Osteocyte (in vitro differentiated cells): ENCODE measurements at regions not wholly inside any gene's neighbourhood (a gene's known extent, or its start where the extent isn't known, plus 50 kb on each side); places are given as distances from the start of the nearest gene placed in this dataset.

Source experiments
- DNase-seq: peaks from one replicate; pipeline ENCODE4 v3.0.0; 2021; ENCODE audit warnings: mixed read lengths; ENCODE audit not compliant: unreplicated experiment; ENCODE audit errors: extremely low spot score
- H3K27ac Mint-ChIP-seq: one replicate; pipeline ENCODE4 v1.8.0; 2021; ENCODE audit warnings: mild to moderate bottlenecking, mixed read lengths; ENCODE audit not compliant: unreplicated experiment
- H3K27me3 Mint-ChIP-seq: one replicate; pipeline ENCODE4 v1.8.0; 2021; ENCODE audit warnings: mixed read lengths; ENCODE audit not compliant: unreplicated experiment
- H3K36me3 Mint-ChIP-seq: one replicate; pipeline ENCODE4 v1.8.0; 2021; ENCODE audit warnings: mixed read lengths; ENCODE audit not compliant: unreplicated experiment
- H3K4me1 Mint-ChIP-seq: one replicate; pipeline ENCODE4 v1.8.0; 2021; ENCODE audit warnings: mixed read lengths; ENCODE audit not compliant: unreplicated experiment
- H3K4me3 Mint-ChIP-seq: one replicate; pipeline ENCODE4 v1.8.0; 2021; ENCODE audit warnings: mild to moderate bottlenecking, moderate library complexity, mixed read lengths; ENCODE audit not compliant: unreplicated experiment
- H3K9me3 Mint-ChIP-seq: one replicate; pipeline ENCODE4 v1.8.0; 2021; ENCODE audit warnings: mixed read lengths; ENCODE audit not compliant: unreplicated experiment
- TF ChIP-seq, protein P1 (sequence below): fragments of 200-600 bp; sonication (generic); IDR thresholded peaks from 2 replicates; pipeline ENCODE4 v1.5.0; 2021; ENCODE audit warnings: antibody characterized with exemption, mild to moderate bottlenecking, moderate library complexity

DNA sequence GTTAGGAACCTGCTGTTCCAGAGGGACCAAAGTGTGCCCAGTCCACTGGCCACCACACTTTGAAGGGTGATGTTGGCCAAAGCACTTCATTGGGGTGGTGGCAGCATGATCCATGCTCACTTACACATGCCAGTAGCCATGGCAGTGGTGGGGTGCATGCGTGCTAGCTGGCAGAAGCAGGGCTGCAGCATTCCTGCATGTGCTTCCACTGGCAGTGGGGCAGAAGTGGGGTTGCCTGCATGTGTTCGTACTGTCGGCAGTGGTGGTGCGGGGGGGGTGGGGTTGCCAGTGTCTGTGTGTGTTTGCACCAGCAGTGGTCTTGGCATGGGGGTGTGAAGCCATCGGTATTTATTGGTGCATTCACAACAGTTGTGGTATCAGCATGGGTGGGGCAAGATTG lies 260.3 kb upstream of the ANKH start:
- H3K4me3 Mint-ChIP-seq = no peak overlapping the region
- H3K36me3 Mint-ChIP-seq = no peaks in the 10 kb centered on the region
- H3K9me3 Mint-ChIP-seq = peaks cover 9% of the 10 kb centered on the region
- TF ChIP-seq, protein P1, sequence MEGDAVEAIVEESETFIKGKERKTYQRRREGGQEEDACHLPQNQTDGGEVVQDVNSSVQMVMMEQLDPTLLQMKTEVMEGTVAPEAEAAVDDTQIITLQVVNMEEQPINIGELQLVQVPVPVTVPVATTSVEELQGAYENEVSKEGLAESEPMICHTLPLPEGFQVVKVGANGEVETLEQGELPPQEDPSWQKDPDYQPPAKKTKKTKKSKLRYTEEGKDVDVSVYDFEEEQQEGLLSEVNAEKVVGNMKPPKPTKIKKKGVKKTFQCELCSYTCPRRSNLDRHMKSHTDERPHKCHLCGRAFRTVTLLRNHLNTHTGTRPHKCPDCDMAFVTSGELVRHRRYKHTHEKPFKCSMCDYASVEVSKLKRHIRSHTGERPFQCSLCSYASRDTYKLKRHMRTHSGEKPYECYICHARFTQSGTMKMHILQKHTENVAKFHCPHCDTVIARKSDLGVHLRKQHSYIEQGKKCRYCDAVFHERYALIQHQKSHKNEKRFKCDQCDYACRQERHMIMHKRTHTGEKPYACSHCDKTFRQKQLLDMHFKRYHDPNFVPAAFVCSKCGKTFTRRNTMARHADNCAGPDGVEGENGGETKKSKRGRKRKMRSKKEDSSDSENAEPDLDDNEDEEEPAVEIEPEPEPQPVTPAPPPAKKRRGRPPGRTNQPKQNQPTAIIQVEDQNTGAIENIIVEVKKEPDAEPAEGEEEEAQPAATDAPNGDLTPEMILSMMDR = no peak
- H3K27me3 Mint-ChIP-seq = peaks cover 13% of the 10 kb centered on the region
- DNase-seq = no peak
- no peaks in the 10 kb centered on the region for H3K4me1 Mint-ChIP-seq
- H3K27ac Mint-ChIP-seq = no peak overlapping the region

DNA sequence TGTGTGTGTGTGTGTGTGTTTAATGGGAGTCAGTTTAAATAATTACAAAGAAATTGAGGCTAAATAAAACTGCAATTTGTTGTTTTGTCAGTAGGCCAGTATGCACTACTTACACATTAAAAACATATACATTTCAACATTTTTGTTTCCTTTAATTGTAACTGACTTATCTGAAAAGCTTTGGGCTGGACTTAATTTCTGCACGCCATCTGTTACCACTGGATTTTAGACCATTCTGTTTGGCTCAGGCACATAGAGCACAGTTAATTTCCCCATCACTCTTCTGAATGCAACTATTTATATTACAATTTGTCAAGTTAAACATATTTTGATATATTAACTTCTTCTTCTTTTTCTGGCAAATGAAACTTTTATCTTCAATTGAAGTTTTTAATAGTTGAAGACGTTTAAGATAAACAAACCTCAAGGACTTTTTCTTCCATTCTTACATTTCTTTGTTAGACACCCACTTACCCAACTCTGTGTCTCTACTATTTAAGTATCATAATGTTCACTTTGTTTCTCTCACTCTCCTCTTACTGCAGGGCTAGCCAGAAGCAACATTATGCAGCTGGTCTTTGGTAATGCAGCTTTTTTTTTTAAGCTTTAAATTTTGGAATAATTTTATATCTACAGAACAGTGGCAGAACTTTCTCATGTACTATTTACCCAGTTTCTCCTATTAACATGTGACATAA lies 253.4 kb upstream of the ANKH start:
- H3K27me3 Mint-ChIP-seq = peaks cover 6% of the 10 kb centered on the region

DNA sequence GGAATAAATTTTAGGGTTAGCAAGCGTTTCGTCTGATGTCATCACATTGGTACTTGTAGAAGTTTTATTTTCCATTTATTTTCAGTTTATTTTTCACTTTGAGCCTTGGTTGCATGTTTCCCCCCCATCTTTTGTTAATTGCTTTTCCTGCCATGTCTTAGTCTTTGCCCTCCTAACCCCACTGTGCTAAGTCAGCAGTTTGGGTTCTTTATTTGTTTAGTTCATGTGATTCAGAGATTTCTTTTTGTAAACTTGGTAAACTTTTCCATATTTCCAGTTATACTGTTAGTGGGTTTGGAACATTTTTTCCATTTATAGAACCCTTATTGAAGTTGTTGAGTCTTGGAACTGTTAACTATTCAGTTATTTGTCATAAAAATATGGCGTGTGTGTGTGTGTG lies 252.9 kb upstream of the ANKH start:
- Mint-ChIP-seq H3K27me3 (peaks cover 2% of the 10 kb centered on the region), H3K4me3 (no peak overlapping the region), H3K9me3 (peaks cover 4% of the 10 kb centered on the region), H3K4me1 (no peaks in the 10 kb centered on the region), H3K36me3 (no peaks in the 10 kb centered on the region), H3K27ac (no peak overlapping the region)
- DNase-seq = no peak
- TF ChIP-seq, protein P1 = no peak

More for the DNA sequence above, 253.4 kb upstream of the ANKH start:
- H3K27ac Mint-ChIP-seq = no peak overlapping the region
- no peak for DNase-seq
- H3K9me3 Mint-ChIP-seq = peaks cover 9% of the 10 kb centered on the region
- no peaks in the 10 kb centered on the region for H3K36me3 Mint-ChIP-seq
- no peak overlapping the region for H3K4me3 Mint-ChIP-seq
- H3K4me1 Mint-ChIP-seq = no peaks in the 10 kb centered on the region
- TF ChIP-seq, protein P1 = no peak

DNA sequence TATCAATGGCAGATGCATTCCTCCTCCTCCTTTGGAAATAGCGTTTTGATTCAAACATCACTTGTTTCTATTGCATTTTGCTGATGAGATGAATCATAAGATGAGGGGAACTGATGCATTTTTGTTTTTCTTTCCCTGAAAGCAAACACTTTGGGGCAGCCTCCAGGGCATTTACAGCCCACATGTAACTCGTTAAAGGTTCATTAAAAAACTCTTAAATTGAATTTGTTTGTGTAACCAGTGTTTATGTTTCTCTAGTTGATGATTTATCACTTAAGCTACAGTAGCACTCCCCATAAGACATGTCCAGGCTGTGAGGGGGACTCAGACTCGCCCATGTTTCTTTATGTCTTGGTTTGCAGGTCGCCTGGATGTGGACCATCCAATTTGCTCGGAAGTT lies 246.1 kb upstream of the ANKH start:
- Mint-ChIP-seq H3K4me1 (no peaks in the 10 kb centered on the region), H3K27ac (no peak overlapping the region), H3K9me3 (no peaks in the 10 kb centered on the region), H3K36me3 (no peaks in the 10 kb centered on the region), H3K27me3 (peaks cover 12% of the 10 kb centered on the region), H3K4me3 (no peak overlapping the region)
- DNase-seq = no peak
- TF ChIP-seq, protein P1 = no peak

DNA sequence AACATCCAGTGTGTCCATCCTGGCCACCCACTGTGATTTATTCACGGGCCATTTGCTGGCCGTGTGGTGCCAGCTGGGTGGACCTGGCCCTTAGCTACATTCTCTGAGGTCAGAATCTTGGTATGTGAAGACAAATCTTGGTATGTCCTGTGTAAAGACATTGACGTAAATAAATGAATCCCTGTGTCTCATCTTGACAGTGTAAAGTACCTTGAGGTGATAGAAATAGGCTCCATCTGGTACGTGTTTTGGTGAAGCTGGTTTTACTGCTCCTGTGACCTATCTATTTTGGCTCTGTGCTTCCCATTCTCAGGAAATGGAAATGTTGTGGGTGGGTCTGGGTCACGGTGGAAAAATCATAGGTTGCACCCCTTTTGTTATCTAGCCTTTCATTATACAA lies 245.4 kb upstream of the ANKH start:
- Mint-ChIP-seq H3K9me3 (no peaks in the 10 kb centered on the region), H3K4me3 (no peak overlapping the region), H3K27me3 (peaks cover 12% of the 10 kb centered on the region), H3K4me1 (no peaks in the 10 kb centered on the region), H3K36me3 (no peaks in the 10 kb centered on the region), H3K27ac (no peak overlapping the region)
- TF ChIP-seq, protein P1 = no peak
- DNase-seq = no peak
